Nephron (organoid): ENCODE measurements at regions not wholly inside any gene's neighbourhood (a gene's known extent, or its start where the extent isn't known, plus 50 kb on each side); places are given as distances from the start of the nearest gene placed in this dataset.

Experiments used
- H3K27ac Mint-ChIP-seq, 3 experiments: 2 replicates each; pipeline ENCODE4 v1.8.0; 2020; ENCODE audit warnings: mixed read lengths in 3 of 3, mild to moderate bottlenecking in 2 of 3, moderate library complexity in 1 of 3
- H3K27me3 Mint-ChIP-seq: 2 replicates; pipeline ENCODE4 v1.8.0; 2021; ENCODE audit warnings: low read depth, mild to moderate bottlenecking, moderate library complexity, mixed read lengths
- H3K36me3 Mint-ChIP-seq: 2 replicates; pipeline ENCODE4 v1.8.0; 2020; ENCODE audit warnings: low read depth, mixed read lengths
- H3K4me1 Mint-ChIP-seq: 2 replicates; pipeline ENCODE4 v1.8.0; 2020; ENCODE audit warnings: mixed read lengths
- H3K4me3 Mint-ChIP-seq, 3 experiments: 2 replicates each; pipeline ENCODE4 v1.8.0; 2020; ENCODE audit warnings: mild to moderate bottlenecking in 3 of 3, mixed read lengths in 3 of 3, moderate library complexity in 2 of 3
- H3K9me3 Mint-ChIP-seq: 2 replicates; pipeline ENCODE4 v1.8.0; 2020; ENCODE audit warnings: mixed read lengths
- TF ChIP-seq, protein P1 (sequence below), 3 experiments: fragments of 200-600 bp; sonication (generic); IDR thresholded peaks; one replicate each; pipeline ENCODE4 v1.5.0; 2021; ENCODE audit warnings: antibody characterized with exemption in 3 of 3; ENCODE audit not compliant: unreplicated experiment in 3 of 3

DNA sequence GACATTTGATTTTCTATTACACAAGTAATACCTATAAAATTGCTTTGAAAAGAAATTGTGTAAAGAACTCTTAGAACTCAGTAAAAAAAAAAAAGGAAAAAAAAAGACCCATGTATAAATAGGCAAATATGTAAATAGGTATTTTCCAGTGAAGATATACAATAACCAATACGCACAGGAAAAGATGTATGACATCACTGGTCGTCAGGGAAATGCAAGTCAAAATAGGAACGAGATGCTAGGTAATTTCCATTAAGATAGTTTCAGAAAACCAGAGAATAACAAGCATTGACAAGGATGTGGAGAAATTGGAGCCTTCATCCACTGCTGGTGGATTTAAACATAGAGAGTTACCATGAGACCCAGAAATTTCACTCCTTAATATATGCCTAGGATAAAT, 708.8 kb downstream of the MTRR start:
- Mint-ChIP-seq H3K36me3 (no peaks in the 10 kb centered on the region), H3K9me3 (no peaks in the 10 kb centered on the region), H3K4me3 (no peak overlapping the region), H3K27ac (no peak overlapping the region), H3K4me1 (no peaks in the 10 kb centered on the region), H3K27me3 (peaks cover 5% of the 10 kb centered on the region)
- TF ChIP-seq, protein P1, sequence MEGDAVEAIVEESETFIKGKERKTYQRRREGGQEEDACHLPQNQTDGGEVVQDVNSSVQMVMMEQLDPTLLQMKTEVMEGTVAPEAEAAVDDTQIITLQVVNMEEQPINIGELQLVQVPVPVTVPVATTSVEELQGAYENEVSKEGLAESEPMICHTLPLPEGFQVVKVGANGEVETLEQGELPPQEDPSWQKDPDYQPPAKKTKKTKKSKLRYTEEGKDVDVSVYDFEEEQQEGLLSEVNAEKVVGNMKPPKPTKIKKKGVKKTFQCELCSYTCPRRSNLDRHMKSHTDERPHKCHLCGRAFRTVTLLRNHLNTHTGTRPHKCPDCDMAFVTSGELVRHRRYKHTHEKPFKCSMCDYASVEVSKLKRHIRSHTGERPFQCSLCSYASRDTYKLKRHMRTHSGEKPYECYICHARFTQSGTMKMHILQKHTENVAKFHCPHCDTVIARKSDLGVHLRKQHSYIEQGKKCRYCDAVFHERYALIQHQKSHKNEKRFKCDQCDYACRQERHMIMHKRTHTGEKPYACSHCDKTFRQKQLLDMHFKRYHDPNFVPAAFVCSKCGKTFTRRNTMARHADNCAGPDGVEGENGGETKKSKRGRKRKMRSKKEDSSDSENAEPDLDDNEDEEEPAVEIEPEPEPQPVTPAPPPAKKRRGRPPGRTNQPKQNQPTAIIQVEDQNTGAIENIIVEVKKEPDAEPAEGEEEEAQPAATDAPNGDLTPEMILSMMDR (IDR thresholded peaks at IDR 0.05; ENCODE audit: unreplicated experiment in 3 of 3), result no peak

- H3K4me3 Mint-ChIP-seq, result no peak overlapping the region
These were observed 711.4 kb downstream of the MTRR start for GRCh38 chr5:8580298-8580697.

GRCh38 chr5:8581047-8581446, 712.1 kb downstream of the MTRR start:
- no peaks in the 10 kb centered on the region for H3K9me3 Mint-ChIP-seq
- TF ChIP-seq, protein P1 (IDR thresholded peaks at IDR 0.05; ENCODE audit: unreplicated experiment in 3 of 3), result no peak
- H3K36me3 Mint-ChIP-seq, result no peaks in the 10 kb centered on the region
- H3K27ac Mint-ChIP-seq, result no peak overlapping the region
- H3K27me3 Mint-ChIP-seq, result peaks cover 5% of the 10 kb centered on the region
- no peak overlapping the region for H3K4me3 Mint-ChIP-seq
- no peaks in the 10 kb centered on the region for H3K4me1 Mint-ChIP-seq

More at GRCh38 chr5:8580298-8580697, 711.4 kb downstream of the MTRR start:
- TF ChIP-seq, protein P1 (IDR thresholded peaks at IDR 0.05; ENCODE audit: unreplicated experiment in 3 of 3), result no peak
- H3K9me3 Mint-ChIP-seq, result no peaks in the 10 kb centered on the region
- no peak overlapping the region for H3K27ac Mint-ChIP-seq
- no peaks in the 10 kb centered on the region for H3K36me3 Mint-ChIP-seq
- peaks cover 5% of the 10 kb centered on the region for H3K27me3 Mint-ChIP-seq
- no peaks in the 10 kb centered on the region for H3K4me1 Mint-ChIP-seq

DNA sequence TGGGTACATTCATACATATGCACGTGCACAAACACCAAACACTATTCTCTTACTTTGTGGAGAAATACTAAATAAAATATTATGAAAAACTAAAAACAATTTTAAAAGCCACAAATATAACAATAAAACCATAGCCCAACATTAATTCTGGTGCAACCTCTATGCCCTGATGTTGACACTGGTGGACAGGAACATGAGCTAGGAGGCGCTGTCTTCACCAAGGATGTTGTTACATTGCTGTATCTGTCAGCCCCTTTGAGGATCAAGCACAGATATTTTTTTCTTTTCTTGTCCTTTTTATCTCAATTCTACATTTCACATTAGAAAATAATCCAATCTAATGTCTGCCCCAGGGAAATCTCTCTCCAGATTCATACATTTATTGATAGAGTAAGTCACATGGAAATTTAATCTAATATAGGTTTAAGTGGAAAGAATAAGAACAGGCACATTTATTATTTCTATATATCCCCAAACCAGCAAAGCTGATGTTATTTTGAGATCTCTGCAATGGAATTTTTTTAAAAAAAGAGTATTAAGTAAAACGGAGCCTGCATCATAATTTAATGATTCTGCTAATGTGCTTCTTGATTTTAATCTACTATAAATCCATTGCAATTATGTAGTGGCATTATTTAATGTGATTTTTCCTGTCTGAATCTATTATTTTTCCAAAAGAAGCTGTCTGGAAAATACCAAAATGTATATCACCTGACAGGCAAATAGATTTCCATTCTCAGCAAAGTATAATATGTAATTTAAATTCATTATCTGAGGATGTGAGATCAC, 716.5 kb downstream of the MTRR start:
- H3K9me3 Mint-ChIP-seq, result peaks cover 2% of the 10 kb centered on the region
- no peak overlapping the region for H3K4me3 Mint-ChIP-seq

DNA sequence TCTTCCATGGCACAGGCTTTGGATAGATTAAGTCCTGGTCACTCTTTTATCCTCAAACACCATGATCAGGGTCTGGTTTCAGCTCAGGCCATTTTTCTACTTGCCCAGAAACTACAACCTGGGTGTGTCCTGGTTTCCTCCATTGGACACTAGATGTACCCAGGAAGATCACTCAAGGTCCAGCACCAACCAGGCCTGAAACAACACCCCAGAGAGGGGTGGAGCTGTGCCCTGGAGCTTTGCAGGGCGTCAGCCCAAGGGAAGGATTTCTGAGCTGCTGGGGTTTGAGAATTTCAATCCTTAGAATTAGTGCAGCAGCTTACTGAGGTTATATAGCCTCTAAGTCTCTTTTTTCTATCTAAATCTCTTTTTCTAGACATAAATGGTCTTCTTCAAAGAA, 722.0 kb downstream of the MTRR start:
- Mint-ChIP-seq H3K9me3 (peaks cover 2% of the 10 kb centered on the region), H3K4me3 (no peak overlapping the region), H3K36me3 (no peaks in the 10 kb centered on the region), H3K27me3 (peaks cover 3% of the 10 kb centered on the region), H3K4me1 (no peaks in the 10 kb centered on the region), H3K27ac (no peak overlapping the region)
- TF ChIP-seq, protein P1 (IDR thresholded peaks at IDR 0.05; ENCODE audit: unreplicated experiment in 3 of 3), result no peak

More for the DNA sequence above, 716.5 kb downstream of the MTRR start:
- Mint-ChIP-seq H3K27ac (no peak overlapping the region), H3K27me3 (peaks cover 5% of the 10 kb centered on the region), H3K36me3 (no peaks in the 10 kb centered on the region), H3K4me1 (no peaks in the 10 kb centered on the region)
- TF ChIP-seq, protein P1 (IDR thresholded peaks at IDR 0.05; ENCODE audit: unreplicated experiment in 3 of 3), result peak in 1 of 3 experiments; percentile 10

DNA sequence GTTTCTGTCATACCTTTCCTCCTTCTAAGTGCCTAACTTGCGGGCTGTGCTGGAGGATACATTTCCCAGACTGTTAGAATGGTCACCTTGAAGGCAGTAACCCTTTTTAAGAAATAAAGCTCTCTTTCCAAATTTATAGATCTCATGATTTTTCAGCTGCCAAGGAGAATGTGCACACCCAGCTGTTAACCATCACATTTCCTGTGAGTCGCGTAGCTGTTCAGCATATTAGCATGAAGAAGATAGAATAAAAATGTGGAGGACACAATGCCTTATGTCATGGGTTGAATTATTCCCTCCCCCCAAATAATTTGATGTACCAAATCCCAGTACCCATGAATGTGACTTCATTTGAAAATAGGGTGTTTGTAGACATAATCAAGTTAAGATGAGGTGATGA, 729.4 kb downstream of the MTRR start:
- H3K27ac Mint-ChIP-seq, result no peak overlapping the region
- no peaks in the 10 kb centered on the region for H3K4me1 Mint-ChIP-seq
- H3K4me3 Mint-ChIP-seq, result no peak overlapping the region
- H3K27me3 Mint-ChIP-seq, result peaks cover 3% of the 10 kb centered on the region
- H3K9me3 Mint-ChIP-seq, result no peaks in the 10 kb centered on the region
- no peaks in the 10 kb centered on the region for H3K36me3 Mint-ChIP-seq
- TF ChIP-seq, protein P1 (IDR thresholded peaks at IDR 0.05; ENCODE audit: unreplicated experiment in 3 of 3), result no peak
